GM10248 (cell line): ENCODE measurements at regions not wholly inside any gene's neighbourhood (a gene's known extent, or its start where the extent isn't known, plus 50 kb on each side); places are given as distances from the start of the nearest gene placed in this dataset.

Experiments
- CTCF ChIA-PET: fragments of 300-600 bp; sonication (Branson Sonifier 250); formaldehyde crosslinking; extraction: SDS; loops from one replicate; lab custom pipeline; 2021; ENCODE audit warnings: antibody characterized with exemption; lab: Yijun Ruan, JAX
- POLR2A ChIA-PET: fragments of 350-650 bp; sonication (Branson Sonifier 250); formaldehyde crosslinking; extraction: SDS; loops from one replicate; lab custom pipeline; 2020; ENCODE audit warnings: antibody characterized with exemption; lab: Yijun Ruan, JAX
- DNase-seq: peaks from one replicate; pipeline ENCODE4 v3.0.0; 2012; ENCODE audit errors: extremely low spot score
- TF ChIP-seq, protein P1 (sequence below): IDR thresholded peaks from 2 replicates; pipeline ENCODE4 v1.5.1; 2012; ENCODE audit warnings: mild to moderate bottlenecking, low read depth; ENCODE audit errors: extremely low read depth, missing control alignments, control extremely low read depth

- no peak for DNase-seq
- ChIA-PET CTCF (interaction anchor here (1.1 to 1.8 kb wide), 4 partner anchors 9 to 62 kb away, joined by 3 to 6 read pairs (median 4); no protein-coding TSS in a partner anchor), POLR2A (no interaction called here)
- TF ChIP-seq, protein P1, sequence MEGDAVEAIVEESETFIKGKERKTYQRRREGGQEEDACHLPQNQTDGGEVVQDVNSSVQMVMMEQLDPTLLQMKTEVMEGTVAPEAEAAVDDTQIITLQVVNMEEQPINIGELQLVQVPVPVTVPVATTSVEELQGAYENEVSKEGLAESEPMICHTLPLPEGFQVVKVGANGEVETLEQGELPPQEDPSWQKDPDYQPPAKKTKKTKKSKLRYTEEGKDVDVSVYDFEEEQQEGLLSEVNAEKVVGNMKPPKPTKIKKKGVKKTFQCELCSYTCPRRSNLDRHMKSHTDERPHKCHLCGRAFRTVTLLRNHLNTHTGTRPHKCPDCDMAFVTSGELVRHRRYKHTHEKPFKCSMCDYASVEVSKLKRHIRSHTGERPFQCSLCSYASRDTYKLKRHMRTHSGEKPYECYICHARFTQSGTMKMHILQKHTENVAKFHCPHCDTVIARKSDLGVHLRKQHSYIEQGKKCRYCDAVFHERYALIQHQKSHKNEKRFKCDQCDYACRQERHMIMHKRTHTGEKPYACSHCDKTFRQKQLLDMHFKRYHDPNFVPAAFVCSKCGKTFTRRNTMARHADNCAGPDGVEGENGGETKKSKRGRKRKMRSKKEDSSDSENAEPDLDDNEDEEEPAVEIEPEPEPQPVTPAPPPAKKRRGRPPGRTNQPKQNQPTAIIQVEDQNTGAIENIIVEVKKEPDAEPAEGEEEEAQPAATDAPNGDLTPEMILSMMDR: no peak
Observed at GRCh38 chr16:13390986-13391305, 489.5 kb downstream of the SHISA9 start.

GRCh38 chr16:13391337-13391736, 489.9 kb downstream of the SHISA9 start:
- POLR2A ChIA-PET: no interaction called here
- CTCF ChIA-PET: interaction anchor here (1.1 to 1.8 kb wide), 4 partner anchors 9 to 62 kb away, joined by 3 to 6 read pairs (median 4); no protein-coding TSS in a partner anchor
- TF ChIP-seq, protein P1: no peak
- no peak for DNase-seq

GRCh38 chr16:13392341-13392740, 490.9 kb downstream of the SHISA9 start:
- POLR2A ChIA-PET: no interaction called here
- TF ChIP-seq, protein P1: no peak
- no peak for DNase-seq
- CTCF ChIA-PET: interaction anchor here (1.3 to 1.8 kb wide), 3 partner anchors 12 to 61 kb away, joined by 3 to 6 read pairs (median 3); no protein-coding TSS in a partner anchor

GRCh38 chr16:13393816-13394215, 492.4 kb downstream of the SHISA9 start:
- ChIA-PET POLR2A (no interaction called here), CTCF (no interaction called here)
- no peak for DNase-seq
- TF ChIP-seq, protein P1: no peak

GRCh38 chr16:13394488-13394887, 493.1 kb downstream of the SHISA9 start:
- CTCF ChIA-PET: no interaction called here
- DNase-seq: no peak
- TF ChIP-seq, protein P1: no peak

GRCh38 chr16:13397126-13397525, 495.7 kb downstream of the SHISA9 start:
- TF ChIP-seq, protein P1: no peak
- POLR2A ChIA-PET: no interaction called here
- CTCF ChIA-PET: no interaction called here
- DNase-seq: no peak

More at GRCh38 chr16:13394488-13394887, 493.1 kb downstream of the SHISA9 start:
- POLR2A ChIA-PET: no interaction called here
